Activated T-helper 17 cell treated with anti-CD3 and anti-CD28 coated beads, Interleukin-2, amount 50 U/mL, for 72 hours (primary cell): ENCODE measurements at regions not wholly inside any gene's neighbourhood (a gene's known extent, or its start where the extent isn't known, plus 50 kb on each side); places are given as distances from the start of the nearest gene placed in this dataset.

Experiments used
- ATAC-seq: fragments of 150-1000 bp; cut with Tn5 transposase; replicated peaks from 2 replicates; pipeline ENCODE4 v1.10.0; 2021; ENCODE audit warnings: mild to moderate bottlenecking, moderate library complexity
- H3K27ac Mint-ChIP-seq: one replicate; pipeline ENCODE4 v1.8.0; 2022; ENCODE audit warnings: mixed read lengths
- H3K27me3 Mint-ChIP-seq: one replicate; pipeline ENCODE4 v1.8.0; 2022; ENCODE audit warnings: mixed read lengths
- H3K36me3 Mint-ChIP-seq: one replicate; pipeline ENCODE4 v1.8.0; 2022; ENCODE audit warnings: low read depth, mild to moderate bottlenecking, mixed read lengths
- H3K4me1 Mint-ChIP-seq: one replicate; pipeline ENCODE4 v1.8.0; 2022; ENCODE audit warnings: mixed read lengths
- H3K4me3 Mint-ChIP-seq: one replicate; pipeline ENCODE4 v1.8.0; 2022; ENCODE audit warnings: mild to moderate bottlenecking, mixed read lengths
- H3K9me3 Mint-ChIP-seq: one replicate; pipeline ENCODE4 v1.8.0; 2022; ENCODE audit warnings: mixed read lengths

GRCh38 chr16:66315210-66315825 is 51.2 kb upstream of the CDH5 start:
- peak; percentile 85 for ATAC-seq
- Mint-ChIP-seq H3K27me3 (peaks cover 18% of the 10 kb centered on the region), H3K4me3 (no peak overlapping the region), H3K27ac (no peak overlapping the region), H3K4me1 (no peaks in the 10 kb centered on the region), H3K9me3 (no peaks in the 10 kb centered on the region), H3K36me3 (no peaks in the 10 kb centered on the region)

- no peak overlapping the region for H3K27ac Mint-ChIP-seq
- H3K9me3 Mint-ChIP-seq: no peaks in the 10 kb centered on the region
- H3K4me3 Mint-ChIP-seq: no peak overlapping the region
- no peaks in the 10 kb centered on the region for H3K4me1 Mint-ChIP-seq
- no peak for ATAC-seq
- peaks cover 4% of the 10 kb centered on the region for H3K27me3 Mint-ChIP-seq
- H3K36me3 Mint-ChIP-seq: no peaks in the 10 kb centered on the region
Observed at GRCh38 chr16:66311306-66311705, 55.2 kb upstream of the CDH5 start.

- no peak overlapping the region for H3K27ac Mint-ChIP-seq
- H3K27me3 Mint-ChIP-seq: peaks cover 6% of the 10 kb centered on the region
- H3K9me3 Mint-ChIP-seq: no peaks in the 10 kb centered on the region
- ATAC-seq: no peak
- H3K4me3 Mint-ChIP-seq: no peak overlapping the region
- no peaks in the 10 kb centered on the region for H3K4me1 Mint-ChIP-seq
- no peaks in the 10 kb centered on the region for H3K36me3 Mint-ChIP-seq
Observed at GRCh38 chr16:66309215-66309807, 57.2 kb upstream of the CDH5 start.

DNA sequence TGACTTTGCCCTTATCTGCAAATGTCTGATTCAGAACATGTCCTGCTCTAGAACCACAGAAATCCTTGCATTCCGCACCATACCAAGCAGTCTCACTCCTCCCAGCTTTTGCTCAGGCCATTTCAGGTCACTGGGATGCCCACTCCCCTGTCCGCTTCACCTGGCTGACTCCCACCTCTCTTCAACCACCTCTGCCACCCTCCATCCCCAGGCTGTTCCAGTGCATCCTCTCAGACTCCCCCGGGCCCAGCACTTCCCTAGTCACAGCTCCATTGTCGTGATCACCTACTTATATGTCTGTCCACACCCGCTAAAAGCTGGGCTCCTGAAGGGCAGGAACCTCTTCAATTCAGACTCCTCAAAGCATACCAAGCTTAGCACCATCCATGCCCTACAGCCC is 58.4 kb upstream of the CDH5 start:
- no peak for ATAC-seq
- H3K9me3 Mint-ChIP-seq: no peaks in the 10 kb centered on the region
- H3K4me1 Mint-ChIP-seq: no peaks in the 10 kb centered on the region
- no peak overlapping the region for H3K4me3 Mint-ChIP-seq
- no peaks in the 10 kb centered on the region for H3K36me3 Mint-ChIP-seq
- H3K27ac Mint-ChIP-seq: no peak overlapping the region
- peaks cover 3% of the 10 kb centered on the region for H3K27me3 Mint-ChIP-seq

DNA sequence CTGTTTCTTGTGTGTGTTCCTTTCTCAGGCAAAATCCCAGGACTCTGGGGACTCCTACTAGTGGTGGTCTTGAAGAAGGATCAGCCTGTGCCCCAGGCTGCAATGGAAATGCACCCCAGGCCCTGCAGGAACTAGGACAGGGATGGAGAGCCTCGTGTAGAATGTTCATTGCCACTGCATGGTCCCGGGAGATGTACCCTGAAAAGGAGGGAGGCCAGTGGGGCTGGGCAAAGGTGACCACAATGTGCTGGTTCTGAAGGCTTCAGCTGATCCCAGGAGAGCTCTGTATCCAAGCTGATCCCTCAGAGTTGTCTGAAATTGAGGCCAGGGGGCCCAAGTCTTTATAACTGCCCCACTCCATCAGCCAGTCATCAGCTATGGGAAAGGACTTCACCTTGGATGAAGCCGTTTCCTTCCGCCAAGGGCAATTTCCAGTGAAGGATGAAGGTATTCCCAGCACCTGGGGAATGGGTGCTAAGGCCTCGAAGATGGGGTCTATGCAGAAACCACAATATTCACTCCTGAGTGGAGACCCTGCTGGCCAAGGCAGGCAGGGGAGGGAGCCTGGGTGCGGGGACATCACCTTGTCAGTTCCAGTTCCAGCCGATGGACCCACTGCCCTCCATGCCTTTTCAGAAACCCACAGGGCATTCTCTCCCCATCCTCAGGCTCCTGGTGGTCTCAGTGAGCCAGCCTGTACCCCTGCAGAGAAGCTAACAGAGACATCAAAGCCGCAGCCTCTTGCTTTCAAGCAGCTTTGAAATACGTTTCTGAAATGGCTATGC is 59.9 kb upstream of the CDH5 start:
- Mint-ChIP-seq H3K36me3 (no peaks in the 10 kb centered on the region), H3K27me3 (peaks cover 3% of the 10 kb centered on the region), H3K4me3 (no peak overlapping the region), H3K27ac (no peak overlapping the region), H3K9me3 (no peaks in the 10 kb centered on the region), H3K4me1 (no peaks in the 10 kb centered on the region)
- no peak for ATAC-seq

DNA sequence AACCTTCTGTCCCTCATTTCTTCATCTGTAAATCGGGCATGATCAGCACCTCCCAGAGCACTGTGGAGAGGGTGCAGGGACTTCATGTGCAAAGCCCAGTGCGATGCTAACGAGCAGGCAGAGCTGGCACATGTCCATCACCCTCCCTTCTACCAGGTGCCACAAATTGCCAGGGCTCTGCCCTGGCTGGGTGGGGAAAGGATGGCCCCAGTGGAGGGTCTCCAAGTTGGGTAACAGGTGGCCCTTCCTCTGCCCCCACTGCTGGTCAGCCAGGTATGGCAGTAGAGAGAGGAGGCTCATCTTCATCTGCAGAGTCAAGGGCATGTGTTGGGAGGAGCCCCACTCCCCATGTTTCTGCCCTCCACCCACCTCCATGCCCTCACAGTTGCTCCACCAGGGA is 61.5 kb upstream of the CDH5 start:
- no peaks in the 10 kb centered on the region for H3K9me3 Mint-ChIP-seq
- ATAC-seq: no peak
- no peaks in the 10 kb centered on the region for H3K4me1 Mint-ChIP-seq
- no peak overlapping the region for H3K4me3 Mint-ChIP-seq
- H3K36me3 Mint-ChIP-seq: no peaks in the 10 kb centered on the region
- H3K27me3 Mint-ChIP-seq: peaks cover 3% of the 10 kb centered on the region
- H3K27ac Mint-ChIP-seq: no peak overlapping the region

GRCh38 chr16:66304151-66304550 is 62.3 kb upstream of the CDH5 start:
- peaks cover 2% of the 10 kb centered on the region for H3K9me3 Mint-ChIP-seq
- no peaks in the 10 kb centered on the region for H3K36me3 Mint-ChIP-seq
- peaks cover 3% of the 10 kb centered on the region for H3K27me3 Mint-ChIP-seq
- H3K27ac Mint-ChIP-seq: no peak overlapping the region
- H3K4me3 Mint-ChIP-seq: no peak overlapping the region
- H3K4me1 Mint-ChIP-seq: peaks cover 4% of the 10 kb centered on the region
- ATAC-seq: no peak

- Mint-ChIP-seq H3K27me3 (no peaks in the 10 kb centered on the region), H3K4me1 (peaks cover 7% of the 10 kb centered on the region), H3K4me3 (no peak overlapping the region), H3K27ac (no peak overlapping the region), H3K36me3 (no peaks in the 10 kb centered on the region), H3K9me3 (peaks cover 5% of the 10 kb centered on the region)
- ATAC-seq: no peak
Observed at GRCh38 chr16:66300501-66300900, 66.0 kb upstream of the CDH5 start.

- Mint-ChIP-seq H3K4me3 (no peak overlapping the region), H3K4me1 (peaks cover 7% of the 10 kb centered on the region), H3K27me3 (no peaks in the 10 kb centered on the region), H3K9me3 (peaks cover 5% of the 10 kb centered on the region), H3K36me3 (no peaks in the 10 kb centered on the region), H3K27ac (no peak overlapping the region)
- no peak for ATAC-seq
Observed at GRCh38 chr16:66300037-66300436, 66.5 kb upstream of the CDH5 start.

DNA sequence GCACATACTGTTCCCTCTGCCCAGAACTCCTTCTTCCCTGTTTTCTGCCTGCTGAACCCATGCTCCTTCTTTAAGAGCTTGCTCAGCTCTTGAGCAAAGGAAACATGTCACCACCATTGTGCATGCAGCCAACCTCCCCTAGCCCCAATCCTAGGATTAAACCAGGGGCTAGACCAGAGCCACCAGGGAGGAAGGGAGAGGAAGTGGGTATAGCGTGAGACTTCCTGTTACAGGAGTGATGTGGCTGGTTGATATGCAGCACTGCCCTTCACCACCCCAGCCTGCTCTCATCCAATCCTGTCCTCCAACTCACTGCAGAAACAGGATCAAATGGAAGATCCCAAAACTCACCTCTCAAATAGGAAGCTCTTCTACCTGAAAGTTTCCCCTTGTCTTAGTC is 67.1 kb upstream of the CDH5 start:
- peaks cover 7% of the 10 kb centered on the region for H3K4me1 Mint-ChIP-seq
- H3K36me3 Mint-ChIP-seq: no peaks in the 10 kb centered on the region
- H3K9me3 Mint-ChIP-seq: peaks cover 5% of the 10 kb centered on the region
- no peak for ATAC-seq
- peaks cover 2% of the 10 kb centered on the region for H3K27me3 Mint-ChIP-seq
- no peak overlapping the region for H3K27ac Mint-ChIP-seq
- no peak overlapping the region for H3K4me3 Mint-ChIP-seq

DNA sequence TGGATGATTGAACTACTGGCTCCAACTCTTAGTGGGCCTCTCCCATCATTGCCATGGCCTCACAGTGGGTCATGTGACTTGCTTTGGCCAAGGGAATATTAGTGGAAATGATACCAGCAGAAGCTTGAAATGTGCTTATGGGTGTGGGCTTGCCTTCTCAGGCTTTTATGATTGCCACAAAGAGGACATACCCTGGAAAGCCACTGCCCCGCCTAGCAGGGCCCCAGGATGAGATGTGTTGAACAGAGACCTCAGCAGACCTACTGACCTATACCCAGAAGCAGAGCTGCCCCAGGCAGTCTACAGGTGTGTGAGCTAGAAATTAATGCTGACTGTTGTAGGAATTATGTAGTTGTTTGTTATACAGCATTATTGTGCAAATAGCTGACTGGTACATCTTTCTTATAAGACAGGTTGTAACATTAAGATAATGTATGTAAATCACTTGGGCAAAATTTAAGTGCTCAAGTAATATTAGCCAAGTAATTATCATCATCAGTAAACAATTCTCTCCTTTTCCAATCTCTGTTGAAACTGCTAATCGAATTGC is 67.8 kb upstream of the CDH5 start:
- ATAC-seq: no peak
- H3K4me3 Mint-ChIP-seq: no peak overlapping the region
- no peaks in the 10 kb centered on the region for H3K36me3 Mint-ChIP-seq
- H3K27ac Mint-ChIP-seq: no peak overlapping the region
- H3K9me3 Mint-ChIP-seq: peaks cover 5% of the 10 kb centered on the region
- H3K27me3 Mint-ChIP-seq: peaks cover 6% of the 10 kb centered on the region
- peaks cover 7% of the 10 kb centered on the region for H3K4me1 Mint-ChIP-seq

DNA sequence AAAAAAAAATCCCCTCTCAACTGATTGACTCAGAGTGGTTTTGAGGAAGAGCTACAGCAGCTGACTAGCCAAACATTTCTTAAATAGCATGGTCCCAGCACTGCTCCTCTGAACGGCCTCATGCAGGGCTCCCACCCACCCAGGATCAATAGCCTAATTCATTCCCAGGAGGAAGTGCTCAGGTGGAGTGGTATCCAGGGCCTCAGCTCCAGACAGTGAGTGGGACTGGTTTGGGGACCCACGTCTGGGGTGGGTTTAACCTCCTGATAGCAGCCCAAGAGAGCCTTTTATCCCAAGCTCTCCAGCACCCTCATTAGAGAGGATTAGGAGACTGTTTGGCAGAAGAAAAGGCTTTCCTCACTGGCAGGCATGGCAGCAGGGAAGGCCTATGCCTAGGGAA is 68.5 kb upstream of the CDH5 start:
- ATAC-seq: no peak
- Mint-ChIP-seq H3K4me1 (peaks cover 7% of the 10 kb centered on the region), H3K27me3 (peaks cover 10% of the 10 kb centered on the region), H3K27ac (no peak overlapping the region), H3K4me3 (no peak overlapping the region), H3K9me3 (peaks cover 5% of the 10 kb centered on the region), H3K36me3 (no peaks in the 10 kb centered on the region)

- Mint-ChIP-seq H3K9me3 (peaks cover 5% of the 10 kb centered on the region), H3K36me3 (no peaks in the 10 kb centered on the region), H3K4me3 (no peak overlapping the region), H3K4me1 (peaks cover 7% of the 10 kb centered on the region), H3K27ac (no peak overlapping the region), H3K27me3 (peaks cover 19% of the 10 kb centered on the region)
- no peak for ATAC-seq
Observed at GRCh38 chr16:66296591-66296990, 69.9 kb upstream of the CDH5 start.

DNA sequence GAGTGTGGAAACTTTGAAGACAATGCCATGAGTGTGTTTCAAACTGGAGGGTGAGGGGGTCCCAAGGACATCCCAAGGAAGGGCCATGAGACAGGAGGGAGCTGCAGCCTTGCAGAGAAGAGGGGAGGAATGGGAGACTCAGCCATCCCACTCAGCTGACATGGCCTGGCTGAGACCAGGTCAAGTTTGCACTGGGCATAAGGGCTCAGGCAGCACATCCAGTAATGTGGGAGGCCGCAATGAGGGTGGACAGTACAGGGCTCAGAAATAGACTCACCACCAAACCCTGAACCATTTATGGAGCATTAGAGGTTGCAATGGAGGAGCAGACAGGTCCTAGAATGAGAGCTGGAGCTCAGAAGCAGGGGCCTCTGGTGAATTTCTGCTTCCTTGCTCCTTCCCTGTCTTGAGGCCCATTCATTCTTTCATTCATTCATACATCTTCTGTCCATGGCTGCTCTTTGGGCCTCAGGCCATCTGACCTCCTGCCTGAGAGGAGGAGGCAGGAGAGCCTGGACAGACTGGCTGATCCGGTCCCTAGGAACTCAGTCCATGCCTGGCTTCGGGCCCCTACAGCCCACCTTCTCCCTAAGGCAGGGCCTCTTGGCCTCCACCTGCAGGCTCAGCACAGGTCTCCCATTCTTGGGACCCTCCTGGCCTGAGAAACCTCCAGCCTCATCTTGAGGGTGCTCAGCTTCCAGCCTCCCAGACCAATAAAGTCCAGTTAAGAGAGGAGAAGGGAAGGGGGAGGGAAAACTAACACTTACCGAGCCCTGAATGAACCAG is 70.5 kb upstream of the CDH5 start:
- Mint-ChIP-seq H3K9me3 (peaks cover 5% of the 10 kb centered on the region), H3K4me1 (peaks cover 7% of the 10 kb centered on the region), H3K27me3 (peaks cover 19% of the 10 kb centered on the region), H3K36me3 (no peaks in the 10 kb centered on the region), H3K27ac (no peak overlapping the region), H3K4me3 (no peak overlapping the region)
- no peak for ATAC-seq
